K562 (cell line): ENCODE measurements at regions not wholly inside any gene's neighbourhood (a gene's known extent, or its start where the extent isn't known, plus 50 kb on each side); places are given as distances from the start of the nearest gene placed in this dataset.

Experiments
- ATAC-seq: fragments of 200-7000 bp; cut with Tn5 transposase; 3 replicates; pipeline ENCODE4 v1.9.1; 2020; ENCODE audit warnings: moderate library complexity
- BruUV-seq: library from RNA; stranded (reverse); fragments of 400-500 nt; replicated peaks from 2 replicates; lab custom pipeline; 2021; lab: Mats Ljungman, UMichigan
- CTCF ChIA-PET: fragments of 300-600 bp; formaldehyde crosslinking; extraction: SDS; loops from one replicate; lab custom pipeline; 2021; ENCODE audit warnings: low intra/inter-chr PET ratio; lab: Yijun Ruan, JAX
- POLR2A ChIA-PET: fragments of 300-600, 350-650 bp; sonication (Branson Sonifier 250); formaldehyde crosslinking; extraction: SDS; loops from one replicate; lab custom pipeline; 2021; ENCODE audit warnings: antibody characterized with exemption, inconsistent platforms; lab: Yijun Ruan, JAX
- DNase-seq, 4 experiments: peaks; one replicate each; pipeline versions ENCODE4 v3.0.0 to v3.0.0-alpha.2; 2011 to 2018; ENCODE audit warnings: low spot score in 3 of 4, mixed read lengths in 3 of 4; ENCODE audit errors: extremely low read depth in 1 of 4
- FAIRE-seq: peaks from 2 replicates; lab custom pipeline; 2011; peaks lifted over from hg19 to GRCh38; lab: Jason Lieb, UNC
- H2AFZ ChIP-seq: 2 replicates; pipeline ENCODE4 v1.6.0; 2011; ENCODE audit warnings: low read depth, low read length, control low read depth, inconsistent platforms
- H3K27ac ChIP-seq: fragments of 200-600 bp; 3 replicates; pipeline ENCODE4 v1.8.0; 2011; ENCODE audit warnings: low read depth, mild to moderate bottlenecking, control low read depth, inconsistent platforms, low read length, moderate library complexity, mixed read lengths; ENCODE audit errors: extremely low read depth
- H3K27me3 ChIP-seq, 2 experiments: fragments of 300-600 bp in 1 of 2; 2 replicates in 1 of 2; 3 replicates in 1 of 2; pipeline versions ENCODE4 v1.6.0 to v1.8.0; 2011; ENCODE audit warnings: inconsistent platforms in 2 of 2, low read length in 2 of 2, mild to moderate bottlenecking in 1 of 2, mixed read lengths in 1 of 2, moderate library complexity in 1 of 2; ENCODE audit not compliant: control insufficient read depth in 2 of 2, insufficient read depth in 2 of 2
- H3K36me3 ChIP-seq: fragments of 300-600 bp; 3 replicates; pipeline ENCODE4 v1.8.0; 2011; ENCODE audit warnings: mild to moderate bottlenecking, low read length, inconsistent platforms; ENCODE audit not compliant: control insufficient read depth, insufficient read depth
- H3K4me1 ChIP-seq, 2 experiments: fragments of 200-600 bp in 1 of 2; replicated peaks in 1 of 2; 2 replicates in 1 of 2; 3 replicates in 1 of 2; pipeline versions ENCODE4 v1.5.1 to v1.8.0; 2011; ENCODE audit warnings: inconsistent platforms in 2 of 2, low read length in 2 of 2, mild to moderate bottlenecking in 1 of 2, mixed read lengths in 1 of 2, moderate library complexity in 1 of 2; ENCODE audit not compliant: control insufficient read depth in 2 of 2, insufficient read depth in 2 of 2
- H3K4me2 ChIP-seq: 2 replicates; pipeline ENCODE4 v1.6.1; 2011; ENCODE audit warnings: low read length, control low read depth, inconsistent platforms, mixed read lengths; ENCODE audit not compliant: insufficient read depth
- H3K4me3 ChIP-seq: fragments of 200-600 bp; sonication (generic), shearing (Covaris generic); 2 replicates; pipeline ENCODE4 v1.5.1; 2016; ENCODE audit warnings: control low read depth, inconsistent platforms
- H3K79me2 ChIP-seq: fragments of 200-600 bp; 3 replicates; pipeline ENCODE4 v1.8.0; 2011; ENCODE audit warnings: low read length, inconsistent platforms; ENCODE audit not compliant: control insufficient read depth, insufficient read depth
- H3K9ac ChIP-seq, 2 experiments: 2 replicates each; pipeline versions ENCODE4 v1.6.0 to v1.6.1; 2011; ENCODE audit warnings: low read depth in 2 of 2, low read length in 2 of 2, control low read depth in 1 of 2, inconsistent platforms in 1 of 2, mild to moderate bottlenecking in 1 of 2, mixed read lengths in 1 of 2; ENCODE audit not compliant: insufficient read depth in 1 of 2
- H3K9me1 ChIP-seq: one replicate; pipeline ENCODE4 v1.6.0; 2011; ENCODE audit warnings: inconsistent platforms, mild to moderate bottlenecking, low read length, moderate library complexity; ENCODE audit not compliant: control insufficient read depth, insufficient read depth
- H3K9me3 ChIP-seq: replicated peaks from 2 replicates; pipeline ENCODE4 v1.5.1; 2011; ENCODE audit warnings: low read depth, low read length, inconsistent platforms; ENCODE audit not compliant: control insufficient read depth, insufficient read depth
- H4K20me1 ChIP-seq: replicated peaks from 2 replicates; pipeline ENCODE4 v1.6.1; 2011; ENCODE audit warnings: low read length, inconsistent platforms, mixed read lengths; ENCODE audit not compliant: control insufficient read depth, insufficient read depth
- CBFA2T2 ChIP-seq: fragments of 450-650 bp; conservative IDR thresholded peaks from 2 replicates; pipeline ENCODE4 v1.6.1; 2017; ENCODE audit warnings: mild to moderate bottlenecking
- DACH1 ChIP-seq: fragments of 450-650 bp; IDR thresholded peaks from 2 replicates; pipeline ENCODE4 v1.6.1; 2018; ENCODE audit not compliant: partially characterized antibody
- SIN3A ChIP-seq, 2 experiments: fragments of 150-350 bp in 1 of 2; IDR thresholded peaks; 2 replicates each; pipeline ENCODE4 v1.6.1; 2011 to 2016; ENCODE audit warnings: borderline replicate concordance in 2 of 2, low read depth in 2 of 2, low read length in 2 of 2, mild to moderate bottlenecking in 2 of 2, moderate library complexity in 2 of 2; ENCODE audit not compliant: control insufficient read depth in 1 of 2
- SMARCA4 ChIP-seq: fragments of 450-650 bp; IDR thresholded peaks from 2 replicates; pipeline ENCODE4 v1.6.1; 2016
- TCF7 ChIP-seq: sonication (generic); IDR thresholded peaks from 2 replicates; pipeline ENCODE4 v1.6.1; 2016; ENCODE audit warnings: antibody characterized with exemption, borderline replicate concordance
- ZNF12 ChIP-seq: sonication (generic); formaldehyde crosslinking; IDR thresholded peaks from 2 replicates; pipeline ENCODE4 v1.4.0; 2020; ENCODE audit warnings: mild to moderate bottlenecking, missing genetic modification reagents
- ZNF766 ChIP-seq: fragments of 200-800 bp; sonication (Bioruptor generic); conservative IDR thresholded peaks from 2 replicates; pipeline ENCODE4 v1.6.1; 2016; ENCODE audit warnings: missing genetic modification characterization, missing compliant biosample characterization
- WGBS: fragments of 100-300 bp; shearing (Covaris generic); methylation state at CpG from one replicate; pipeline ENCODE4 v1.1.6; 2016; ENCODE audit warnings: low coverage, mixed read lengths; ENCODE audit not compliant: insufficient coverage; ENCODE audit errors: missing lambda C conversion rate; 5-methylcytosine and 5-hydroxymethylcytosine counted together
- in situ Hi-C: fragments of 300-500 bp; cut with MboI; formaldehyde crosslinking; loops from 4 replicates; pipeline ENCODE4 v1.15.0; 2018; ENCODE audit warnings: inconsistent platforms, mixed read lengths
- intact Hi-C: fragments of 100-400 bp; cut with micrococcal nuclease; formaldehyde crosslinking; loops from 2 replicates; pipeline ENCODE4 v1.14.2; 2022
- TF ChIP-seq, protein P1 (sequence below): IDR thresholded peaks from 2 replicates; pipeline ENCODE4 v1.6.1; 2012; ENCODE audit warnings: low read depth, low read length, improper control_type of control experiment, borderline replicate concordance

DNA sequence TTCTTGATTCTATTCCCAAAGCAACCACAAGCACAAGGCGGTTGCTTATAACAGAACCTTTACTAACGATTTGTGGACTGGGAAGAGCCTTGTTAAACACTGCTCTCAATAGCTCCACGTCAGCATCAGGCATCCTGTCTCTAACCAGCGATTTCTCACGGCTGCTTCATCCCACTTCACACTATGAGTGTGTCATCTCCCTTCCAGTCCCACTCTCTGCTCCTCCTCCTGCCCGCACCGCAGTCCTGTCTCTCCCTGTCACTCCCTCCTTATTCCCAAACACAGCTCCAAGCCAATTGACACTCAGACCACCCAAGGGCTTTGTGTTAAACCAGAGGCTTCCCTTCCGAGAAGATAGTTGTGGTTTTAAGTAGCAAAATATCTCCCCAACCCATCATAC is 94.8 kb downstream of the ABHD5 start (continued):
- TF ChIP-seq CBFA2T2 (no peak), ZNF766 (CRISPR knock-in tag) (no peak)
- TF ChIP-seq, protein P1, sequence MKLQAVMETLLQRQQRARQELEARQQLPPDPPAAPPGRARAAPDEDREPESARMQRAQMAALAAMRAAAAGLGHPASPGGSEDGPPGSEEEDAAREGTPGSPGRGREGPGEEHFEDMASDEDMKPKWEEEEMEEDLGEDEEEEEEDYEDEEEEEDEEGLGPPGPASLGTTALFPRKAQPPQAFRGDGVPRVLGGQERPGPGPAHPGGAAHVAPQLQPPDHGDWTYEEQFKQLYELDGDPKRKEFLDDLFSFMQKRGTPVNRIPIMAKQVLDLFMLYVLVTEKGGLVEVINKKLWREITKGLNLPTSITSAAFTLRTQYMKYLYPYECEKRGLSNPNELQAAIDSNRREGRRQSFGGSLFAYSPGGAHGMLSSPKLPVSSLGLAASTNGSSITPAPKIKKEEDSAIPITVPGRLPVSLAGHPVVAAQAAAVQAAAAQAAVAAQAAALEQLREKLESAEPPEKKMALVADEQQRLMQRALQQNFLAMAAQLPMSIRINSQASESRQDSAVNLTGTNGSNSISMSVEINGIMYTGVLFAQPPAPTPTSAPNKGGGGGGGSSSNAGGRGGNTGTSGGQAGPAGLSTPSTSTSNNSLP: no peak

DNA sequence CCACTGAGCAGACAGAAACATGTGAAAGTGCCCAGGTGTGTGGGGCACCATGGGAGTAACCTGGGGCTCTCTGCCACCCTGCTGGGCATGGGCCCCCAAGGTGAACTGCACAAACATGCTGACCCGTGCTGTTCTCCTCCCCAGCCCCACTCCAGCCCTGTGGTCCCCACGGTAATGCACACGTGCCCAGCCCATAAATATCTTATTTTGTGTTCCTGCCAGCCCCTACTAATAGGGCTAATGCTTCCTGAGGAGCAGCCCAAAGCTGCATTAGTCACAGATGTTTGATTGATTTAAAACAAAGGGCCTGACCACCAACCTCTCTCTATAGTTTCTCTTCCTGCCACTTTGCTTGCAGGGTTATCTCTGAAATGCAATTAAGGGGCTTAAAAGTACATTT is 95.4 kb downstream of the ABHD5 start:
- intact Hi-C loops (no loop called here), in situ Hi-C loops (no loop called here)
- DNase-seq: no peak
- no peak overlapping the region for H2AFZ ChIP-seq
- TF ChIP-seq SMARCA4 (no peak), DACH1 (no peak), SIN3A (IDR thresholded peaks at IDR 0.05; ENCODE audit: borderline replicate concordance in 2 of 2, control insufficient read depth in 1 of 2, low read depth in 2 of 2, low read length in 2 of 2) (no peak), TCF7 (no peak), ZNF12 (CRISPR knock-in tag) (no peak)
- H3K9me3 ChIP-seq: no peaks in the 10 kb centered on the region
- H3K9ac ChIP-seq: no peak overlapping the region
- peaks cover 29 to 73% of the 10 kb centered on the region in 2 experiments for H3K27me3 ChIP-seq
- no peak overlapping the region for H3K4me2 ChIP-seq
- H3K9me1 ChIP-seq: no peaks in the 10 kb centered on the region
- no peaks in the 10 kb centered on the region for H3K79me2 ChIP-seq
- ChIA-PET POLR2A (interaction anchor here (0.6 to 1.4 kb wide), 3 partner anchors 10 to 140 kb away, joined by 3 to 4 read pairs (median 3); no protein-coding TSS in a partner anchor), CTCF (no interaction called here)
- H3K36me3 ChIP-seq: no peaks in the 10 kb centered on the region
- H3K4me1 ChIP-seq: no peaks in the 10 kb centered on the region
- ATAC-seq: no peak
- FAIRE-seq: no peak
- H3K27ac ChIP-seq: no peak overlapping the region
- 0 out of 2 replicates have a peak, but pooled peaks cover 4% of the 10 kb centered on the region for H4K20me1 ChIP-seq
- no peak overlapping the region for H3K4me3 ChIP-seq
- 0% methylated on average over 3 of the region's 3 CpGs for WGBS
- no TSS peak for BruUV-seq
